ENCODE measurements at regions not wholly inside any gene's neighbourhood (a gene's known extent, or its start where the extent isn't known, plus 50 kb on each side); places are given as distances from the start of the nearest gene placed in this dataset.
"Not testable (repeated sequence)": the region's sequence is repeated elsewhere in the genome, so short reads cannot be mapped to it uniquely, and the experiment has no call there.

- Histone ChIP-seq H3K36me3 (no peaks in the 10 kb centered on the region), H3K4me1 (no peaks in the 10 kb centered on the region), H3K9me3 (no peaks in the 10 kb centered on the region), H3K27ac (no peak overlapping the region), H3K4me3 (no peak overlapping the region), H3K27me3 (no peaks in the 10 kb centered on the region)
- no peak for DNase-seq (ENCODE audit: low spot score in 2 of 2)
- no peak for TF ChIP-seq CTCF (IDR thresholded peaks at IDR 0.05)
- TF ChIP-seq POLR2A (IDR thresholded peaks at IDR 0.05): no peak
- TF ChIP-seq POLR2AphosphoS5 (IDR thresholded peaks at IDR 0.05): no peak
- TF ChIP-seq EP300 (IDR thresholded peaks at IDR 0.05): no peak
- WGBS: 61% methylated on average over 1 of the region's 1 CpG
Observed at GRCh38 chr5:20974426-20974825, 986.4 kb upstream of the CDH18 start.

DNA sequence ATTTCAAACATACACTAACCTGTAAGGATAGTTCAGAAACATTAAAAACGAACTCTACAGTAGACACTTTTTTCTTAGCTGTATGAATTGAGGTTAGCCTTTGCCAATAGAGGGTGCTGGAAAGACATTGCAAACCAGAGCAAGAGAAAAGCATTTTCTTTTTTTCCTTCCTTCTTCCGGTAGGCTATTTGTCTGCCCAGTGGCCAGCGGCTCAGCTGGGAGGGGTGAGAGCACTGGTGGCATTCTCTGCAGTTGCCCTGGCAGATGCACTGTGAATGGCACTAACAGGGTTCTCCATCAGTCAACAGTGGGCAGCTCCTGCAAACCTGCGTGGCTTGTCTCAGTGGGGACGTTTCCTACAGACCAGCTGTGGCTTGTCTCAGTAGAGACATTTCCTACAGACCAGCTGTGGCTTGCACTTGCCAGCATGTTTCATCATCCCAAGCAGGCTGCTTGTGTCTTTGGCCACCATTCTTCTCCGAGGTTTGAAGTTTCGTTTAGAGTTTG lies 984.5 kb upstream of the CDH18 start:
- 31% methylated on average over 7 of the region's 7 CpGs for whole genome bisulfite sequencing
- Histone ChIP-seq H3K27me3 (no peaks in the 10 kb centered on the region), H3K4me1 (no peaks in the 10 kb centered on the region), H3K9me3 (no peaks in the 10 kb centered on the region), H3K36me3 (no peaks in the 10 kb centered on the region), H3K4me3 (peak overlapping the region; percentile 11), H3K27ac (no peak overlapping the region)
- no peak for DNase-seq (ENCODE audit: low spot score in 2 of 2)
- TF ChIP-seq POLR2AphosphoS5 (IDR thresholded peaks at IDR 0.05) (no peak), POLR2A (IDR thresholded peaks at IDR 0.05) (no peak)

- Histone ChIP-seq H3K9me3 (no peaks in the 10 kb centered on the region), H3K4me3 (no peak overlapping the region), H3K36me3 (no peaks in the 10 kb centered on the region), H3K27me3 (no peaks in the 10 kb centered on the region), H3K4me1 (no peaks in the 10 kb centered on the region), H3K27ac (no peak overlapping the region)
- WGBS: 95% methylated on average over 1 of the region's 1 CpG
- no peak for DNase-seq (ENCODE audit: low spot score in 2 of 2)
- TF ChIP-seq POLR2AphosphoS5 (IDR thresholded peaks at IDR 0.05) (no peak), CTCF (IDR thresholded peaks at IDR 0.05) (no peak), EP300 (IDR thresholded peaks at IDR 0.05) (no peak), POLR2A (IDR thresholded peaks at IDR 0.05) (no peak)
Observed at GRCh38 chr5:20959347-20959746, 971.3 kb upstream of the CDH18 start.

DNA sequence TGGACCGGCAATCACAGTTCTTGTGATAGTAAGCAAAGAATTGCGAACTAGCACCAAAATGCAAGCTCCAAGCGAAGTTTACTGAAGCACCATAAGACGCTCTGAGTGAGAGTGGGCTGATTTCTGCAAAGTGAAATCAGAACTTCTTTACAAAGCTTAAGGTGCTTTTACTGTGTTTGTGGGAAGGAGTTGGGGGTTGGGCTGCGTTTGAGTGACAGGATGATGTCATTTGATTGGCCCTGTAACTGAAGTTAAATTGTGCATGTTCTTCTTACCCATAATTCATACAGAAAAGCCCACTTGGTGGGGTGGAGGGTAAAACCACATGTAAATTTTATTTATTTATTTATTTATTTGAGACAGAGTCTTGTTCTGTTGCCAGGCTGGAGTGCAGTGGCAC lies 970.6 kb upstream of the CDH18 start:
- TF ChIP-seq POLR2AphosphoS5 (IDR thresholded peaks at IDR 0.05) (no peak), EP300 (IDR thresholded peaks at IDR 0.05) (no peak), POLR2A (IDR thresholded peaks at IDR 0.05) (no peak), CTCF (IDR thresholded peaks at IDR 0.05) (no peak)
- 93% methylated on average over 5 of the region's 5 CpGs for WGBS
- no peaks in the 10 kb centered on the region for H3K27me3 ChIP-seq
- no peaks in the 10 kb centered on the region for H3K36me3 ChIP-seq
- DNase-seq (ENCODE audit: low spot score in 2 of 2): no peak
- no peak overlapping the region for H3K27ac ChIP-seq
- no peaks in the 10 kb centered on the region for H3K9me3 ChIP-seq
- no peak overlapping the region for H3K4me3 ChIP-seq
- no peaks in the 10 kb centered on the region for H3K4me1 ChIP-seq

DNA sequence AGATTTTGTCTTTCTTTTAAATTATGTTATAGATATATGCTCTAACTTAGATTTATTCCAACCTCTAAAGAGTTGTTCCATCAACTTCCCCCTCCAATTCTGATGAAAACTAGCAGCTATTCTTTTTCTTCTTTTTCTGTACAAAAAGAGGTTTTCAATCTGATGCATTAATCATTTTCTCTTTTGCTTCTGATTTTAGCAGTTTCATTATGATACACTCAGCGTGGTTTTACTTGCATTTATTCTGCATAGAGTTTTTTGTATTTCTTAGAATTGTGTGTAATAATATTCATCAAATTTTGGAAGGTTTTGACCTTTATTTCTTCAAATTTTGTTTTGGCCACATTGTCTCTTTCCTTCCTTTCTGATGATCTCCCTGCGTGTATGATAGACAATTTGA lies 968.1 kb upstream of the CDH18 start:
- Histone ChIP-seq H3K4me1 (no peaks in the 10 kb centered on the region), H3K27ac (no peak overlapping the region), H3K27me3 (no peaks in the 10 kb centered on the region), H3K4me3 (no peak overlapping the region), H3K9me3 (no peaks in the 10 kb centered on the region), H3K36me3 (no peaks in the 10 kb centered on the region)
- 84% methylated on average over 2 of the region's 2 CpGs for WGBS
- DNase-seq (ENCODE audit: low spot score in 2 of 2): no peak
- TF ChIP-seq CTCF (IDR thresholded peaks at IDR 0.05) (no peak), POLR2A (IDR thresholded peaks at IDR 0.05) (no peak), POLR2AphosphoS5 (IDR thresholded peaks at IDR 0.05) (no peak), EP300 (IDR thresholded peaks at IDR 0.05) (no peak)

DNA sequence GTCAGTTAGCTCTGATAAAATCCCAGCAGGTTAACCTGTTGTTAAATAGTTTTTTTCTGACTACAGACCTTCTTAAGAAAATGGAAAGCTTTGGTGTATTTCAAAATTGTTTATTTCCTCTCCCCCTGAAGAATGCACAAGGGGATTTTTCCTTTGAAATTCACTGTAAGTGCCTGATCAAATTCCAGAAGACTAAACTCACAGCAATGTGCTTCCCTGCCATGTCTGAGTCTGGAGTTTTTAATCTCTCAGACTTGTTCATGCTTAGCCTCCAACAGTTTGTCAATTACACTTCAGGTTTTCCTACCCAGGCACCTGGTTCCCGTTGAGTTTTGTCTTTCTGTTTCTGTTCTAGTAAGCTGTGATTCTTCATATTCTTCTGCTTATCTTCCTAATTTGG lies 961.6 kb upstream of the CDH18 start:
- H3K27me3 ChIP-seq: no peaks in the 10 kb centered on the region
- H3K4me1 ChIP-seq: no peaks in the 10 kb centered on the region
- WGBS: 18% methylated on average over 1 of the region's 1 CpG
- H3K9me3 ChIP-seq: no peaks in the 10 kb centered on the region
- H3K27ac ChIP-seq: no peak overlapping the region
- H3K36me3 ChIP-seq: no peaks in the 10 kb centered on the region
- DNase-seq (ENCODE audit: low spot score in 2 of 2): no peak
- no peak for TF ChIP-seq POLR2A (IDR thresholded peaks at IDR 0.05)
- no peak for TF ChIP-seq EP300 (IDR thresholded peaks at IDR 0.05)
- TF ChIP-seq POLR2AphosphoS5 (IDR thresholded peaks at IDR 0.05): no peak
- TF ChIP-seq CTCF (IDR thresholded peaks at IDR 0.05): no peak
- no peak overlapping the region for H3K4me3 ChIP-seq

GRCh38 chr5:20943183-20943971 lies 955.4 kb upstream of the CDH18 start:
- not testable (repeated sequence) for H3K4me3 ChIP-seq; H3K27ac ChIP-seq; H3K4me1 ChIP-seq; DNase-seq (ENCODE audit: low spot score in 2 of 2); H3K9me3 ChIP-seq; H3K36me3 ChIP-seq; H3K27me3 ChIP-seq
- WGBS: 82% methylated on average over 3 of the region's 3 CpGs

GRCh38 chr5:20942603-20943002 lies 954.6 kb upstream of the CDH18 start:
- H3K4me1 ChIP-seq, H3K9me3 ChIP-seq: not testable (repeated sequence)

More at GRCh38 chr5:20942603-20943002, 954.6 kb upstream of the CDH18 start:
- not testable (repeated sequence) for DNase-seq (ENCODE audit: low spot score in 2 of 2); H3K27ac ChIP-seq; H3K4me3 ChIP-seq; H3K27me3 ChIP-seq; H3K36me3 ChIP-seq
- WGBS: 64% methylated on average over 4 of the region's 4 CpGs

Measured in suprapubic skin (tissue), 4 donors.